SIG-M5 treated with dmso at 0.1 percent for 504 hours (cell line): ENCODE measurements at regions not wholly inside any gene's neighbourhood (a gene's known extent, or its start where the extent isn't known, plus 50 kb on each side); places are given as distances from the start of the nearest gene placed in this dataset.
"Not testable (repeated sequence)": the region's sequence is repeated elsewhere in the genome, so short reads cannot be mapped to it uniquely, and the experiment has no call there.

Experiments
- DNase-seq: peaks from one replicate; lab custom pipeline; 2025; ENCODE audit not compliant: unreplicated experiment; lab: John Stamatoyannopoulos, UW

DNA sequence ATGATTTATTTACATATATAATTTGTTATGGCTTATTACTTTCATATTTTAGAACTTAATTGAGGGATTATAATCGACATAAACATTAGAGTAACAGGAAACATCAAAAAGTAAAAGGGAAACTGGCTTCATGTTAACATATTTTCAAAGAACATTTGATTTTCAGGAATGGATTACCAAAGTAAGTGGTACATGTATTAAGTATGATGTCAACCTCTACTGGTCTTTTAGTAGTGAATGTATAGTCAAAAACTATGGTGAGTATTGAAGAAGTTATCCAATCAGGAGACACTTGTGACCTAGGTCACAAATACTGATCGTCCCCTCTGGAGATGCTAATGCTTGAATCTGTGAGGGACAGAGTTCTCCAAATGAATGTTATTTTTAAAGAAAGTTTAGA is 768.9 kb upstream of the ADGRL4 start:
- no peak for DNase-seq

DNA sequence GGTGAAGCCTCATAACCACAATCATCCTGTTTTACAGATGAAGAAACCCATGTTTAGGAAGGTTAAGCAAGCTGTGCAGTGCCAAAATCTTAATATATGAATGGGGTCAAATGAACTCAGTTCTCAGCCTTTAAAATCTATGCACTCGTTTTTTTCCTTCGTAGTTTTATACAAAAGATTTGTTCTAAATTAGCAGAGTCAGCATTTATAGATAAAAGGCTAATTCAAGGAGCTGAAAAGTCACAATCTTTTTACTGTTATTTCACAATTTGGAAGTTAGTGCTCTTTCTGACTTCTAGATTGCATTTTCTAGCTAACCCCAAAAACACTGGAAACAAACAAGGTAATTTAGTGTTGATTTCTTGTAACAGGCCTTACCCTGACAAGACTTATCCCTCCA is 766.9 kb upstream of the ADGRL4 start:
- DNase-seq: no peak

DNA sequence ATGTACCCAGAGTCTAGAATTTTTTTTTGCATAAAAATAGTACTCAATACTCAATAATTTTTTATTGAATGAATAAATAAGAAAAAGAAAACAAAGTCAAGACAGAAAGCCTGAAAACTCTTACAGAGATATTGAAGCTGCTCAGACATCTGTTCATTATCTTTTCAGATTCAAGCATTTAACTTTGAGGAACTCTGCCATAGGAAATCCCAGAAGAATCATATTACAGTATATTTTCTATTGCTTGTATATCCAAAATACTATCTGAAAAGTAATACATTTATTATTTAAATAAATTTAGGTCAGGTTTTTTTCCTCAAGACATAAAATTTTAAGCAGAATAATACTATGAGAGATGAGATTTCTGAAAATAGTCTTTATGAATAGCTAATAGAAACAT is 755.9 kb upstream of the ADGRL4 start:
- DNase-seq: no peak

DNA sequence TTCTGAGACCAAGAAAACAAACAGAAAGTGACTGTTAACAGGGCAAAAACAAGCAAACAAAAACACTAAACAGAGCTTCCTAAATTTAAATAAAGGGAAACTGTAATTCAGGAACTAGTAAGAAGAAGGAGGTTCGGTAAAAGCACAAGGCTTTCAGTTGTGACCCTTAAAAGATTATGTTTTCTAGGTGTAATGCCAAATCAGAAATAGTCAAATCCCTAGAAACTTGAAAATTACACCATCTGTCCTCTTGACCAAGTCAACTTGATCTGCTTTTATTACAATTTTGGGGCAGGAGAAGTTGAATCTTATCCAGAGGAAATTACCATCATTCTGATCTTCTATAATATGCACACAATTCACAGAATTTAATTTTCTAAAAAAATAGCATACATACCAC is 754.0 kb upstream of the ADGRL4 start:
- DNase-seq: no peak

DNA sequence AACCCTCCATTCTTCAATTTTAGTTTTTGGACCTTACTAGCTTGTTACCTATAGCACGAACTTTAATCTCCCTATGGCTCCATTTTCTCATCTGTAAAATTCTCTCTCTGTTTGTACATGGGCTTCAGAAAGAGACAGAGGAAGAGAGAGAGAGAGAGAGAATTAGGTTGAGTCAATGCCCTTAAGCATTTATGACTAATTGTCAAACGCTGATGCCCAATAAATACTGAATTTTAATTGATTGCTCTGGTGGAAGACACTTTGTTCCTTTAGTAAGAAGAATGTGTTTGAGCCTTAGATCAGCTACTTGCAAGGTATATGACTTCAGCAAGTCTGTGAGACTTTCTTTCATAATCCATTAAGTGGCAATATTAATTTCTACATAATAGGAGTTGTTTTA is 743.1 kb upstream of the ADGRL4 start:
- DNase-seq: no peak

DNA sequence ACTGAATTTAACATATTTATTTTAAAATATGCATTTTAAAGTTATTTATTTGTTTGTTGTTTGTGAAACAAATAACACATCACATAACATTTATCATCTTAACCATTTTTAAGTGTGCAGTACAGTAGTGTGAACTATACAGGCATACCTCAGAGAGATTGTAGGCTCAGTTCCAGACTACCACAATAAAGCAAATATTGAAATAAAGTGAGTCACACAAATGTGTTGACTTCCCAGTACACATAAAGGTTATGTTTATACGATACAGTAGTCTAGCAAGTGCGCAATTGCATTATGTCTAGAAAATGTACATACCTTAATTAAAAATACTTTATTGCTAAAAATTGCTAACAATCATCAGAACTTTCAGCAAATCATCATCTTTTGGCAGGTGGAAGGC is 739.4 kb upstream of the ADGRL4 start:
- peak; percentile 16 for DNase-seq

DNA sequence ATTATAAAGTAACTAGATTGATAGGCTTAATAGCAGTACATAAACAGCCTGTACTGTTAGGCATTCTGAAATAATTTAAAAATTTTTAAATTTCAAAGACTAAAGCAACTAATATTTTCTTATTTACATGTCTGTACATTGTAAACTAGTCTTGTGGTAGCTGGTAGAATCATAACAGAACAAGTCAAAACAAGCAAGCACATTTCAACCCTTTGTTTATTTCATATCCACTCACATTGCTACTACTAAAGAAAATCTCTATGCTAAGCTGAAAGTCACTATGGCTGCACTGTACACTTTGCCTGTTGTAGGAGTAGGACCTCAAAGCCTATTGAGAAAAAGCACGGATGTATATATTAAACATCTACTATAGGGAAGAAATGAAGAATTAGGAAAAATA is 738.2 kb upstream of the ADGRL4 start:
- no peak for DNase-seq

DNA sequence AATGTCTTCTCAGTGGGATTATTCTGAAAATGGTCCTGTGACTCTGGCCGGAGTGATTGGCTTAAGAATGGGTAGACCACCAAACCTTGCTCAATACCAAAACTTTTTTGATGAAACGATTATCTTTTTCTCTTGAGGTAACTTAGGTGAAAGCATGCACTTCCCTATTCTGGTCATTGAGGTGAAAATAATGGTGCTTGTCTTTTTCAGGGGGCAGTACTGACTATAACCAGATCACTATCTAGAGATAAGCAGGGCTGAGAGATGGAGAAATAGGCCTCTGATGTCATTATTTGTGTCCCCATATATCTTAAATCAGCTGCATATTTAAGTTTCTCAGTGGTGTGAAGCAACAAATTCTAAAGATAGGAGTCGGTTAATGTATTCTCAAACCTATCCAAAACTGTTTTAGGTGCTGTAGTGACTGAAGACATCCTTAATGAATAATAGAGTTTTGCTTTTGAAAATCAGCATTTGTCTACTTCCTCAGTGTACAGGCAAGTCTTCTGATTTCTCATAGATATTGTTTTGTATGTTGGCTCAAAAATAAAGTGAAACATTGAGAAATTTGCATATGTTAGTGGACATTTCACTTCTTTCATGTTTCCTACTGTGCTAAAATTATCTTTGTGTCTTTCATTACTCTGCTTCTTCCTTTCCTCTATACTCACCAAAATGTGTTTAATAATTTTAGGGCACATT is 735.3 kb upstream of the ADGRL4 start:
- DNase-seq: no peak

DNA sequence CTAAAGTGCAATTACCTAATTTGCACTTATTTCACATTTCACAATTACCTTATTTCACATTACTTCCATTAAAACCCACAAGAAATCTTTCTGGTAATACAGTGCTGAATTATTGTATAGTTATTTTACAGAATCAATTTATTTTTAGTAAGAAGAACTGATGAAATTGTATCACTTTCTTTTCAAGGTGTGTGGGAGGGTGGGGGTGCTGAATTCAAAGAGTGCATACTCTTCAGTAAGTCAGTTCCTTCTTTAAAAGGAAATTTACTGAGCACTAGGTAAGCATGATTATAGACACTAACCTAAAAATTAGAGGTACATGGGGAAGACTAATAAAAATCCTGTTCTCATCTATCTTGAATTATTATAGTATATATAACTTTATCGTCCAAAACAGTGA is 731.6 kb upstream of the ADGRL4 start:
- no peak for DNase-seq

DNA sequence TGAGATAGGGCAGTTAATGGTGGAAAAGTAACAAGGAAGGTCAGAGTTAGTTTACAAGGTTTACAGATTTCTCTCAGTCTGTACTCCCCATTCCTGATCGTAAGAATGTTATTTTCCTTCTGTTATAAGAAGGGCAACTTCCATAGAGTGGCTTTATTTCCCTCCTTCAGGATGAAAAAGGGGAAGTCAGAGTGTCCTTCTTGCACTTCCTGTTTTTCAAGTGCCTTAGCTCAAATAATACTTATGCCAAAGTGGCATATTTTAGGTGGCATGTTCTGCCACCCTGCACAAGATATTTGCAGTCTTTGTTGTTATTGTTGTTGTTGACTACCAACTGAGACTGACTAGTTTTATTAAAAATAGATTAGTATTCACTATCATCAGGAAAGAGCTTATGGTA is 730.7 kb upstream of the ADGRL4 start:
- DNase-seq: peak; percentile 52

DNA sequence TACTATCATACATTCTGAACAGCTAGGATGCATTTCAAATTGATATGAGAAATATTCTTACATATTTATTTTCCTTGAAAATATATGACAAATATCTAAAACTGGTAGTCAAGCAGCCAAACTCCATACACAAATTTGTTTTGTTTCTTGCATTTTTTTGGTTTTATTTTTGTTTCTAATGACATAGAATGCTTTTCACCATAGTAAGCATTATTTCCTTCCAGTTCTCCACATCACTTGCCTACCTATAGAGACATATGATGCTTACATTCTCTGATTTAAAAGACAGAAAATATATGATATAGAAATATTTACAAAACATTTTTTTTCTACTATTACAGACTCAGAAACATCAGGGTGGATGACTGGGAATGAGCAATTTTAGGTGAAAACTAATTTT is 726.4 kb upstream of the ADGRL4 start:
- no peak for DNase-seq

DNA sequence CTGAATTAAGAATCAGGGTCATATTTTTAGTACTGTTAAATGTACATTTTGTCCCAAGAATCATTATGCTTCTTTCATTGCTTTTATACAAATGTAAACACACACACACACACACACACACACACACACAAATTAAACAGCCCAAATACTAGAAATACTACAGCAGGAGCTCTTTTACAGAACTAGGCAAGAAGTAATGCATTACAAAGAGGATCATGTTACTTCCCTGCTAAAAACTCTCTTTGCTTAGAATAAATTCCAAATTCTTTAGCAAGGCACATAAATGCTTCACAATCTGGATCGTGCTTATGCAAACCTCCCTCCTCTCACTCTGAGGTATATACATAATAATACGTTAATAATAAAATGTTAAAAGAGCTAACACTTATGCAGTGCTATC is 720.4 kb upstream of the ADGRL4 start:
- DNase-seq: no peak

DNA sequence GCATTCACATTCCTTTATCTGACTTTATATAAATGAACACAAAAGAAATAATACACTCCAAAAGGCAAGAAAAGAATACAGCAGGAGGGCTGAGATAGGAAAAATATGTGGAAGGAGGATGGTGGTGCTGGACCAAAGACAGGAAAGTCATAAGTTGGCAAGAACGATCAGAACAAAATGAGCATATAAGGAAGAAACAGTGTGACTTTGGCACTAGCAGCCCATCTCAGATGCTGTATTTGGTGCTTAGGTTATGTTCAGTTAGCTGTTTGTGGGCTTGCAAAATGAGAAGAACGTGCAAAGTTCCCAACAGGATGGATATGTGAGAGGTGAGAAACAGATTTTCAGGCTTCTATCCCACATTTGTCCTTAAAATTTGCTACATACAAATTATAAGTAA is 719.8 kb upstream of the ADGRL4 start:
- no peak for DNase-seq

DNA sequence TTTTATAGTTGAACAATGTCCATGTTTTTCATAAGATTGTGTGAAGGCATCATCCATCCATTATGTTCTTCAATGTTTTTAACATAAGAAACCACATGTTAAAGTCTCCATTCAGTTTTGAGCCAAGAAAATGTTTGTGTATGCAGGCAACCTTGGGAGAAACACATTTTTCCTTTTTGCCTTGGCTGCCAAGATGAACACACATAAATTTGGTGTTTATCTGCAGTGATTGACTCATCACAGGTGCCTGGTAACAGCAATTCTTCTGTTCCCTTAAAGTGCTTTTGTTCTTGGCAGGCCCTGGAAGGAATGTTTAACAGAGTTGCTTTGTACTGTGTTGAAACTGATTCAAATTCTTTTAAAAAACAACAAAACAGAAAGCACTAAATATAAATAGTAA is 709.9 kb upstream of the ADGRL4 start:
- no peak for DNase-seq

DNA sequence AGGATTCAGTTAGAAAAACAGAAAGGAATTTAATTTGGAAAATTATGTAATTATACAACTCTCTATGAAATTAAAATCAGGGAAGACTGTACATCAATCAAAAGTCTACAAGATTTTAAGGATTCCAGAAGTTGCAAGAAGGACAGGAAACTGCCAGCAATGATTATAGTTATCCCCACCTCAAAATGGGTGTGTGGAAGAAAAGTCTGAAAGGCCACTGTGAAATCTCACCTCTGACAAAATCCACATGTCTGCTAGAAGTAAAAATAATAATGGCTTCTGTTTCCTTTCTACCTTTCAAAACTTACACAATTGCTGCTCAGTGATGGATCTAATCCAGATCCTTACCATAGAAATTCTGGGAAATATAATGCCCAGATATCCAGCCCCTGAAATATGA is 708.1 kb upstream of the ADGRL4 start:
- no peak for DNase-seq

DNA sequence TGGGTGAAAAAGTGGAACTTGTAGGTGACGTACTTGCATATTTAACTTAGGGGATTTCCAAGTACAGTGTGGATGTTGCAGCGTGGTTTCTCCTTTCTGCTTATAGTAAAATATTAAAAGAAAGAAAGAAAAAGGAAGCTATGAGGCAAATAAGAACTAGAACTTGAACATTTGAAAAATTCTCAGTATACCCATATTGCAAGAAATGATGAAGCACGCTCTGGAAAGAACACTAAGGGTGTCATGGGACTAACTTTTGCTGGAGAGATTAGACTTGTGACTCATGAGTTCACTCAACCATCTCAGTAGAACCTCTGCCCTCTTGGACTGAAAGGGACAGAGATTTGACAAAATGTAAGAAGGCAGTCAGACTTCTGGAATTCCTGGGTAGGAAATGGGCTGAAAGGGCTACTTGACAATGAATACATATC is 704.5 kb upstream of the ADGRL4 start:
- no peak for DNase-seq

DNA sequence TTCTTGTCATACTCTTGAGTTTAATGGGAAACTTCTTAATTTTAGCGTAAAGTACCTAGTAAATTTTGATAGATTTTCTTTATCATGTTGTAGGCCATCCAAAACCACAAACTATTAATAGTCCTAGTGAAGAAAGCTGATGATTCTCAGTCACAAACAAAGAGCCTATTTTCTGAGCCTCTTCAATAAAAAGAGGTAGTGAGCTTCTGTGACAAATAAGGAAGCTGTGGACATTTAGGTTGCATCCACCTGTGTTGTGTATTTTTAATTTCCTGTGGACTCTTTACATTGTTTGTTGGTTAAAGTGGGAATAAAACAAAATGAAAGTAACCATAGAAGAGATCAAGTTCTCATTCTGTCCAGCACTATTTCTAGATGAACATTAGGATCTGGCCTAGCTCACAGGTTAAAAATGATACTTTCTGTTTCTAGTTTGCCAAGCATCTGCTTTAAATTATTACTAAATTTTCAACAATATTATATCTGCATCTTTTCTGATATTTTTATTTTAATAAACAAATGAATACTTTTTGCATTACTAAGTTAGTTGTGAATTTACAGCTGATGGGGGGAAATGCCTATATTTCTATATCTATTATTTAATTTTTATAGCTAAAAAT is 702.2 kb upstream of the ADGRL4 start:
- no peak for DNase-seq

DNA sequence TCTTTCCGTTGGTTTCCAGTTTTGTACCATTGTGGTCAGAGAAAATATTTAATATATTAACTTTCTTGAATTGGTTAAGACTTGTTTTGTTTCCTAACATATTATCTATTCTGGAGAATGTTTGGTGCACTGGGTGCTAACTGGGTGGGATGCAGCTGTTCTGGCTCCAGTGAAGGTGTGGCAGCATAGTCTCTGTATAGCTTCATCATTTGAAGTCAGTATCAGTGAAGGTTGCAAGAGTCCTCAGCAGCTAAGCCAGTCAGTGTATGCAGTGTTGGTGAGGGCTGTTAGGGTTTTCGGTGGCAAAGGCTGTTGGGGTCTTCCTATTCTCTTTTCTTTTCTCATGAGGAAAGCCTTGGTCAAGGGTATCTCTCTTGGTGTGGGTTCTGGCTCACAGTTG is 698.7 kb upstream of the ADGRL4 start:
- no peak for DNase-seq

DNA sequence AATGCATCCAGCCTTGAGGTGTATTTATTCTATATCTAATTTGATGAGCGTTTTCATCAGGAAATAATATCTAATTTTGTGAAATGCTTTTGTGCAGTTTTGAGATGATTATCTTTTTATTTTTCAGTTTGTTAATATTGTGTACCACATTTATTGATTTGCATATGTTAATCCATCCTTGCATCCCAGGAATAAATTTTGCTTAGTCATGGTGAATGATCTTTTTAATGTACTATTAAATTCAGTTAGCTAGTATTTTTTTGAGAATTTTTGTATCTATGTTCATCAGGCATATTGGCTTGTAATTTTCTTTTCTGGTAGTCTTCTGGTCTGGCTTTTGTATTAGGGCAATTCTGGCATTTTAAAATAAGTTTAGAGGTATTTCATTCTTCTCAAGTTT is 697.5 kb upstream of the ADGRL4 start:
- no peak for DNase-seq

DNA sequence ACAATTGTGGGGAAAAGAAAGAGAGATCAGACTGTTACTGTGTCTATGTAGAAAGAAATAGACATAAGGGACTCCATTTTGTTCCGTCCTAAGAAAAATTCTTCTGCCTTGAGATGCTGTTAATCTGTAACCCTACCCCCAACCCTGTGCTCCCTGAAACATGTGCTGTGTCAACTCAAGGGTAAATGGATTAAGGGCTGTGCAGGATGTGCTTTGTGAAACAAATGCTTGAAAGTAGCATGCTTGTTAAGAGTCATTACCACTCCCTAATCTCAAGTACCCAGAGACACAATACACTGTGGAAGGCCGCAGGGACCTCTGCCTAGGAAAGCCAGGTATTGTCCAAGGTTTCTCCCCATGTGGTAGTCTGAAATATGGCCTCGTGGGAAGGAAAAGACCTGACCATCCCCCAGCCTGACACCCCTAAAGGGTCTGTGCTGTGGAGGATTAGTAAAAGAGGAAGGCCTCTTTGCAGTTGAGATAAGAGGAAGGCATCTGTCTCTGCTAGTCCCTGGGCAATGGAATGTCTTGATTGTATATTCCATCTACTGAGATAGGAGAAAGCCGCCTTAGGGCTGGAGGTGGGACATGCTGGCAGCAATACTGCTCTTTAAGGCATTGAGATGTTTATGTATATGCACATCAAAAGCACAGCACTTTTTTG is 695.9 kb upstream of the ADGRL4 start:
- not testable (repeated sequence) for DNase-seq

DNA sequence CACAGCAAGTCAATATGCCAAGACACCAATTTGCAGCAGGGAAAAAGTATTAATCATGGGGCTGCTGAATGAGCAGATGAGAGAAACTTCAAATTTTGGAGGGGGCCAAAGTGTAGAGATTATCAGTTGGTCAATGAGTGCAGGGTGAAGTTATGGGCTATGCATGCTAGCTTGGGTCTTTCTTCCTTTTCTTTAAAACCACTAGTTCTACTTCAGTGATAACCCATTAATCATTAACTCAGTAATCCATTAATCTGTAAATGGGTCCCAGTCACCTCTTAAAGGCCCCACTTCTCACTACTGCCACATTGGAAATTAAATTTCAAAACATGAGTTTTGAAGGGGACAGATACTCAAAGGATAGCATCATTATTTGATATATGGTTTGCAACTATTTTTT is 688.6 kb upstream of the ADGRL4 start:
- no peak for DNase-seq

DNA sequence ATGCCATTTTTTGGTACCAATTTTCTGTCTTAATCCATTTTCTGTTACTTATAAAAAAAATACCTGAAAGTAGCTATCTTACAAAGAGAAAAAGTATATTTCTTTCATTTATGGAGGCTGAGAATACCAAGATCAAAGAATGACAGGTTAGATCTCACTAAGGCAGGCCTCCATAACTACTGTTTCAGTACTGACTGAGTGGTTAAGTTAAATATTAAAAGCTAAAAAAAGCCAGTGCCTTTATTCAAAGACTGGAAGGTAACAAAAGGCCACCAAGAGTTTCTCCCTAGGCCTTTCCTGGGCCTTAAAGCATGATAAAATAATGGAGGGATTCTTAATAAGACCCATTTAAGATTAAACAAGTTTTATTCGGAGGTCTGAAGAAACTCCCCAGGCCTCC is 687.7 kb upstream of the ADGRL4 start:
- DNase-seq: no peak
